DOHH2 (cell line): ENCODE measurements at regions not wholly inside any gene's neighbourhood (a gene's known extent, or its start where the extent isn't known, plus 50 kb on each side); places are given as distances from the start of the nearest gene placed in this dataset.

Experiments
- H3F3A ChIP-seq: fragments of 200-600 bp; sonication (generic), shearing (Covaris generic); 2 replicates; pipeline ENCODE4 v1.6.0; 2016; ENCODE audit warnings: antibody characterized with exemption, mild to moderate bottlenecking; ENCODE audit not compliant: control insufficient read depth, insufficient read depth
- H3K27ac ChIP-seq: fragments of 200-600 bp; sonication (generic); 2 replicates; pipeline ENCODE4 v1.5.1; 2014; ENCODE audit warnings: low read depth, mild to moderate bottlenecking, low read length, moderate library complexity
- H3K27me3 ChIP-seq: fragments of 200-600 bp; sonication (generic); 2 replicates; pipeline ENCODE4 v1.6.1; 2014; ENCODE audit warnings: mild to moderate bottlenecking, low read length, mixed read lengths; ENCODE audit not compliant: control insufficient read depth
- H3K36me3 ChIP-seq: fragments of 200-600 bp; sonication (generic); 2 replicates; pipeline ENCODE4 v1.6.1; 2014; ENCODE audit warnings: mild to moderate bottlenecking, low read length, moderate library complexity, mixed read lengths; ENCODE audit not compliant: control insufficient read depth
- H3K4me1 ChIP-seq: fragments of 200-600 bp; sonication (generic); 2 replicates; pipeline ENCODE4 v1.6.1; 2014; ENCODE audit warnings: mild to moderate bottlenecking, low read length, mixed read lengths; ENCODE audit not compliant: control insufficient read depth
- H3K4me2 ChIP-seq: fragments of 200-600 bp; sonication (generic); 2 replicates; pipeline ENCODE4 v1.6.0; 2014; ENCODE audit warnings: mild to moderate bottlenecking, low read length, moderate library complexity
- H3K4me3 ChIP-seq: fragments of 200-600 bp; sonication (generic); 2 replicates; pipeline ENCODE4 v1.5.1; 2014; ENCODE audit warnings: mild to moderate bottlenecking, low read length, mixed read lengths
- H3K79me2 ChIP-seq: fragments of 200-600 bp; sonication (generic); 2 replicates; pipeline ENCODE4 v1.6.1; 2014; ENCODE audit warnings: mild to moderate bottlenecking, low read length, mixed read lengths; ENCODE audit not compliant: control insufficient read depth
- H3K9me2 ChIP-seq: fragments of 200-600 bp; sonication (generic); replicated peaks from 2 replicates; pipeline ENCODE4 v1.6.1; 2014; ENCODE audit warnings: mild to moderate bottlenecking, low read length, mixed read lengths; ENCODE audit not compliant: control insufficient read depth
- H3K9me3 ChIP-seq: fragments of 200-600 bp; sonication (generic); 2 replicates; pipeline ENCODE4 v1.6.1; 2014; ENCODE audit warnings: antibody characterized with exemption, low read length, mixed read lengths; ENCODE audit not compliant: control insufficient read depth, insufficient read depth
- H4K20me1 ChIP-seq: fragments of 200-600 bp; sonication (generic); 2 replicates; pipeline ENCODE4 v1.6.0; 2014; ENCODE audit warnings: low read depth, mild to moderate bottlenecking, antibody characterized with exemption, low read length, moderate library complexity; ENCODE audit not compliant: control insufficient read depth, insufficient read depth
- EZH2phosphoT487 ChIP-seq: fragments of 200-600 bp; sonication (generic); IDR thresholded peaks from 2 replicates; pipeline ENCODE4 v1.6.1; 2017; ENCODE audit warnings: borderline replicate concordance, mild to moderate bottlenecking, antibody characterized with exemption, low read length, moderate library complexity, mixed read lengths
- TF ChIP-seq, protein P1 (sequence below): fragments of 200-600 bp; sonication (generic); IDR thresholded peaks from one replicate; pipeline ENCODE4 v1.5.1; 2014; ENCODE audit warnings: antibody characterized with exemption, mild to moderate bottlenecking, low read depth, low read length; ENCODE audit not compliant: poor library complexity, severe bottlenecking

- no peaks in the 10 kb centered on the region for H3K27me3 ChIP-seq
- H3K36me3 ChIP-seq: no peaks in the 10 kb centered on the region
- no peaks in the 10 kb centered on the region for H3K79me2 ChIP-seq
- peaks cover 31% of the 10 kb centered on the region for H3K9me3 ChIP-seq
- peak overlapping the region; percentile 84 for H3K4me2 ChIP-seq
- peaks cover 66% of the 10 kb centered on the region for H3K4me1 ChIP-seq
- H3F3A ChIP-seq: peaks cover 23% of the 10 kb centered on the region
- H3K9me2 ChIP-seq: no peaks in the 10 kb centered on the region
- TF ChIP-seq, protein P1, sequence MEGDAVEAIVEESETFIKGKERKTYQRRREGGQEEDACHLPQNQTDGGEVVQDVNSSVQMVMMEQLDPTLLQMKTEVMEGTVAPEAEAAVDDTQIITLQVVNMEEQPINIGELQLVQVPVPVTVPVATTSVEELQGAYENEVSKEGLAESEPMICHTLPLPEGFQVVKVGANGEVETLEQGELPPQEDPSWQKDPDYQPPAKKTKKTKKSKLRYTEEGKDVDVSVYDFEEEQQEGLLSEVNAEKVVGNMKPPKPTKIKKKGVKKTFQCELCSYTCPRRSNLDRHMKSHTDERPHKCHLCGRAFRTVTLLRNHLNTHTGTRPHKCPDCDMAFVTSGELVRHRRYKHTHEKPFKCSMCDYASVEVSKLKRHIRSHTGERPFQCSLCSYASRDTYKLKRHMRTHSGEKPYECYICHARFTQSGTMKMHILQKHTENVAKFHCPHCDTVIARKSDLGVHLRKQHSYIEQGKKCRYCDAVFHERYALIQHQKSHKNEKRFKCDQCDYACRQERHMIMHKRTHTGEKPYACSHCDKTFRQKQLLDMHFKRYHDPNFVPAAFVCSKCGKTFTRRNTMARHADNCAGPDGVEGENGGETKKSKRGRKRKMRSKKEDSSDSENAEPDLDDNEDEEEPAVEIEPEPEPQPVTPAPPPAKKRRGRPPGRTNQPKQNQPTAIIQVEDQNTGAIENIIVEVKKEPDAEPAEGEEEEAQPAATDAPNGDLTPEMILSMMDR: peak; percentile 58
- TF ChIP-seq EZH2phosphoT487: no peak
- H3K4me3 ChIP-seq: peak overlapping the region; percentile 63
- peak overlapping the region; percentile 94 for H3K27ac ChIP-seq
- H4K20me1 ChIP-seq: no peaks in the 10 kb centered on the region
Observed at GRCh38 chr10:123390332-123390731, 236.1 kb downstream of the BUB3 start.

GRCh38 chr10:123390874-123391273 lies 236.7 kb downstream of the BUB3 start:
- H3K27me3 ChIP-seq: no peaks in the 10 kb centered on the region
- H3K27ac ChIP-seq: peak overlapping the region; percentile 94
- peaks cover 23% of the 10 kb centered on the region for H3F3A ChIP-seq
- H3K4me1 ChIP-seq: peaks cover 62% of the 10 kb centered on the region
- peak overlapping the region; percentile 63 for H3K4me3 ChIP-seq
- H3K36me3 ChIP-seq: no peaks in the 10 kb centered on the region
- TF ChIP-seq, protein P1: no peak
- no peak for TF ChIP-seq EZH2phosphoT487
- H3K4me2 ChIP-seq: peak overlapping the region; percentile 84
- H3K9me3 ChIP-seq: peaks cover 37% of the 10 kb centered on the region
- H3K79me2 ChIP-seq: no peaks in the 10 kb centered on the region
- no peaks in the 10 kb centered on the region for H3K9me2 ChIP-seq
- H4K20me1 ChIP-seq: no peaks in the 10 kb centered on the region

GRCh38 chr10:123391275-123392028 lies 237.2 kb downstream of the BUB3 start:
- Histone ChIP-seq H3K9me3 (peaks cover 39% of the 10 kb centered on the region), H3K79me2 (no peaks in the 10 kb centered on the region), H3K9me2 (no peaks in the 10 kb centered on the region), H3K4me3 (peak overlapping the region; percentile 63), H3K36me3 (no peaks in the 10 kb centered on the region), H3K27me3 (no peaks in the 10 kb centered on the region), H3K4me2 (peak overlapping the region; percentile 84), H3F3A (peaks cover 23% of the 10 kb centered on the region), H4K20me1 (no peaks in the 10 kb centered on the region), H3K4me1 (peaks cover 59% of the 10 kb centered on the region), H3K27ac (peak overlapping the region; percentile 94)
- TF ChIP-seq, protein P1: no peak
- TF ChIP-seq EZH2phosphoT487: no peak
